Ectodermal cell (in vitro differentiated cells): ENCODE measurements at regions not wholly inside any gene's neighbourhood (a gene's known extent, or its start where the extent isn't known, plus 50 kb on each side); places are given as distances from the start of the nearest gene placed in this dataset.

Source experiments
- H3K27ac ChIP-seq: 2 replicates; pipeline ENCODE4 v1.7.0; 2013; ENCODE audit warnings: mild to moderate bottlenecking, low read depth, low read length; ENCODE audit not compliant: insufficient read depth, poor library complexity, severe bottlenecking
- H3K27me3 ChIP-seq: 2 replicates; pipeline ENCODE4 v1.7.0; 2013; ENCODE audit warnings: mild to moderate bottlenecking, low read length; ENCODE audit not compliant: insufficient read depth, control insufficient read depth, poor library complexity, severe bottlenecking
- H3K36me3 ChIP-seq: one replicate; pipeline ENCODE4 v1.7.0; 2013; ENCODE audit warnings: low read length; ENCODE audit not compliant: control insufficient read depth, insufficient read depth
- H3K4me1 ChIP-seq: one replicate; pipeline ENCODE4 v1.7.0; 2013; ENCODE audit warnings: low read length; ENCODE audit not compliant: control insufficient read depth, insufficient read depth
- H3K4me3 ChIP-seq: 2 replicates; pipeline ENCODE4 v1.7.0; 2013; ENCODE audit warnings: low read depth, low read length, control low read depth; ENCODE audit not compliant: insufficient read depth
- H3K9me3 ChIP-seq: 2 replicates; pipeline ENCODE4 v1.7.0; 2013; ENCODE audit warnings: mild to moderate bottlenecking, low read length, moderate library complexity; ENCODE audit not compliant: control insufficient read depth
- WGBS, 2 experiments: methylation state at CpG; one replicate each; pipeline ENCODE4 v1.1.7; 2013; ENCODE audit warnings: missing lambda C conversion rate in 2 of 2; 5-methylcytosine and 5-hydroxymethylcytosine counted together

- Histone ChIP-seq H3K4me1 (peaks cover 36% of the 10 kb centered on the region), H3K27me3 (no peaks in the 10 kb centered on the region), H3K9me3 (no peaks in the 10 kb centered on the region), H3K4me3 (no peak overlapping the region), H3K27ac (no peak overlapping the region), H3K36me3 (no peaks in the 10 kb centered on the region)
Observed at GRCh38 chr1:208837242-208837641, 593.1 kb upstream of the PLXNA2 start.

DNA sequence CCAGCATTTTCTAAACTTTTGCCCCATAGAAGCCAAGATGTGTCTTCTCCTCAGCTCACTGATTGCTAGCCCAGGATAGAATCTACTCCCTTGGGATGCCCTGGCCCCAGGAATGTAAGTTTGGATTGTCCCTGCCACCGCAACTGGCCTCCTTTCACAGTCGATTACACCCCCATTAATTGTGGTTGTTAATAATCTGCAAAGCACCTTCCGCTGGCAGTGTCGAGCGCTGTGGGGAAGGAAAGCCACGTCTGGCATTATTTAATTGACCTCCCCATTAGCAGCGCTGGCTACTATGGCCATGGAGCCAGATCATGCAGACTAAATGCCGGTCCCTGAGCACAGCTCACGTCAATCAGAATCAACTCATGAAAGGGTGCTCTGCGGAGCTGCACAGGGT lies 597.3 kb upstream of the PLXNA2 start:
- Histone ChIP-seq H3K9me3 (no peaks in the 10 kb centered on the region), H3K4me3 (no peak overlapping the region), H3K36me3 (no peaks in the 10 kb centered on the region), H3K27me3 (no peaks in the 10 kb centered on the region), H3K27ac (no peak overlapping the region), H3K4me1 (peaks cover 12% of the 10 kb centered on the region)
- 90 to 91% methylated on average over 10 of the region's 10 CpGs for WGBS, 2 experiments

GRCh38 chr1:208842451-208842850 lies 598.3 kb upstream of the PLXNA2 start:
- Histone ChIP-seq H3K4me1 (peaks cover 12% of the 10 kb centered on the region), H3K27me3 (no peaks in the 10 kb centered on the region), H3K4me3 (no peak overlapping the region), H3K36me3 (no peaks in the 10 kb centered on the region), H3K9me3 (no peaks in the 10 kb centered on the region), H3K27ac (no peak overlapping the region)
- 54 to 64% methylated on average over 3 of the region's 3 CpGs for WGBS, 2 experiments

GRCh38 chr1:208844158-208844557 lies 600.0 kb upstream of the PLXNA2 start:
- Histone ChIP-seq H3K36me3 (no peaks in the 10 kb centered on the region), H3K4me1 (peaks cover 12% of the 10 kb centered on the region), H3K4me3 (no peak overlapping the region), H3K9me3 (no peaks in the 10 kb centered on the region), H3K27me3 (no peaks in the 10 kb centered on the region), H3K27ac (no peak overlapping the region)
- WGBS, 2 experiments, result 95 to 97% methylated on average over 3 of the region's 3 CpGs

DNA sequence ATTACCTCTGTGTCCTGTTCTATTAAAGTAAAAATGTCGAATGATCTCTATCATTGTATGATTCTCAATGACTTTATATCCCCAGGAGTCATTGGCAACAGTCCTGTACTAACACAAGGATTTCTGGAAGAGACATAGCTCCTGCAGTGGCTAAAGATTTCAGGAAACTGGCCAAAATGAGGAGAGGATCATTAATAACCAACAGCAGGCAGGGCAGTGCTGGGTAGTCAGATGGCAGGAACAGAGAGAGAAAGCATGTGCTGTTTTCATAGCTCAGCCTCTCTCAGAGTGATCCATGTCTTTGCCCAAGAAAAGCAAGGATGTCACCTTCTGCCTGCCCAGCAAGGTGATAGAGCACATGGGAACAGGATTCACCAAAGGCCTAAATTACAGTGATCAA lies 604.7 kb upstream of the PLXNA2 start:
- H3K4me1 ChIP-seq, result no peaks in the 10 kb centered on the region
- no peaks in the 10 kb centered on the region for H3K36me3 ChIP-seq
- no peak overlapping the region for H3K4me3 ChIP-seq
- WGBS, 2 experiments, result 100% methylated on average over 1 of the region's 1 CpG
- no peaks in the 10 kb centered on the region for H3K27me3 ChIP-seq
- H3K9me3 ChIP-seq, result no peaks in the 10 kb centered on the region
- H3K27ac ChIP-seq, result no peak overlapping the region

DNA sequence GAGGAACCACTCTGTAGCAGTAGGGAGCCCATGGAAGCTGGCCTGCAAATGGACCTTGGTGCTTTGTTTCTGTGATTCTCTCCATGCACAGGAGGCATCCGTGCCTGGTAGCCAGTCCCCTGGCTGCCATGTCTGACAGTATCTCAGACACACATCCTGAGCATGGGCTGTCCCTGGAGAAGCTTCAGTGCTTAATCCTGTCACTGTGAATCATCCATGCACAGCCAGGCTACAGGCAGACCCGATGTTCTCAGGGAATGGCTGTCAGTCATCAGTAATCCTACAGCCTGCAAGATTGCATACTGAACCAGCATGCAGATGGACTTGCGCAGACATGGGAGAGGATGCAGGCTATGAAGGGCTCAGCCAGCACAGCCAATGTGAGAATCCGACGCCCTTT lies 606.3 kb upstream of the PLXNA2 start:
- no peak overlapping the region for H3K4me3 ChIP-seq
- WGBS, 2 experiments, result 90 to 91% methylated on average over 5 of the region's 5 CpGs
- H3K4me1 ChIP-seq, result no peaks in the 10 kb centered on the region

DNA sequence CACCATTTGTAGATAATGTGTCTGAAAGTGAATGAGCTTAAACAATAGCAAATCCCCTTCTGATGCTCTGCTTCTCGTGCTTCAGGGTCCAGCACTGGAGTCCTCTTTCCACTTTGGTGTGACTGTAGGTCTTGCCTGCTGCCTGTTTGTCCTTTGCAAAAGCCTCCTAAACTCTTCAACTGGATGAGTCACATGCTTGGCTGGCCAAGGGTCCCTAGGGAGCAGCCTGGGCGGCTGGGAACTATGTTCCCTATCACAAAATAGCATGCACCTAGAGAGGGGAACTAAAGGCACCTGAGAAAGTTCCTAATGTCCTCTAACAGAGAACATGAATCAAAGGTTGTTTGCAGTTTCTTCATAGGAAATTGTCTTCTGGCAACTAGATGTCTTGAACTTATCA lies 607.2 kb upstream of the PLXNA2 start:
- Histone ChIP-seq H3K9me3 (no peaks in the 10 kb centered on the region), H3K27ac (no peak overlapping the region)
- 86 to 94% methylated on average over 2 of the region's 2 CpGs for WGBS, 2 experiments

More for the DNA sequence above, 606.3 kb upstream of the PLXNA2 start:
- H3K9me3 ChIP-seq, result no peaks in the 10 kb centered on the region
- no peaks in the 10 kb centered on the region for H3K27me3 ChIP-seq
- H3K27ac ChIP-seq, result no peak overlapping the region
- no peaks in the 10 kb centered on the region for H3K36me3 ChIP-seq

GRCh38 chr1:208852911-208853310 lies 608.7 kb upstream of the PLXNA2 start:
- Histone ChIP-seq H3K9me3 (no peaks in the 10 kb centered on the region), H3K36me3 (no peaks in the 10 kb centered on the region), H3K4me3 (no peak overlapping the region), H3K27ac (no peak overlapping the region), H3K4me1 (no peaks in the 10 kb centered on the region), H3K27me3 (no peaks in the 10 kb centered on the region)
- 92 to 100% methylated on average over 3 of the region's 3 CpGs for WGBS, 2 experiments

More for the DNA sequence above, 607.2 kb upstream of the PLXNA2 start:
- Histone ChIP-seq H3K4me1 (no peaks in the 10 kb centered on the region), H3K36me3 (no peaks in the 10 kb centered on the region), H3K4me3 (no peak overlapping the region), H3K27me3 (no peaks in the 10 kb centered on the region)

DNA sequence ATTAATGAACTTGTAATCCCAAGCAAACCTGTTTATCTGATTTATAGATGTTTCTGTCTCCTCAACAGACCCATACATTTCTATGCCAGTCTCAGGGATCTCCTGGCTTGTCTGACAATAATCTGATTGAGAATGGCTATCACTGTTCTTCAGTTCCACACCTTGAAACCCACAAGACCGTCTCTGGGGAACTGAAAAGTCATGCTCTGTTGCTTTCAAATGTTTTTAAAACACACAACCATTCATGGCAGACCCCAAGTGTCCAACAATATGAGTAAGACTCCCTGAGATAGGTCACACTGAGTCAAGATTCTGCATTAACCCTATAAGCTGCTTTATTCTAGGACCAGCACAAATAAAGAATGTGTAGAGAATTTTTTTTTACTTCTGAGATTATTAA lies 611.2 kb upstream of the PLXNA2 start:
- Histone ChIP-seq H3K27me3 (no peaks in the 10 kb centered on the region), H3K4me1 (no peaks in the 10 kb centered on the region), H3K4me3 (no peak overlapping the region), H3K27ac (no peak overlapping the region), H3K36me3 (no peaks in the 10 kb centered on the region), H3K9me3 (no peaks in the 10 kb centered on the region)
- 88 to 91% methylated on average over 1 of the region's 1 CpG for WGBS, 2 experiments

DNA sequence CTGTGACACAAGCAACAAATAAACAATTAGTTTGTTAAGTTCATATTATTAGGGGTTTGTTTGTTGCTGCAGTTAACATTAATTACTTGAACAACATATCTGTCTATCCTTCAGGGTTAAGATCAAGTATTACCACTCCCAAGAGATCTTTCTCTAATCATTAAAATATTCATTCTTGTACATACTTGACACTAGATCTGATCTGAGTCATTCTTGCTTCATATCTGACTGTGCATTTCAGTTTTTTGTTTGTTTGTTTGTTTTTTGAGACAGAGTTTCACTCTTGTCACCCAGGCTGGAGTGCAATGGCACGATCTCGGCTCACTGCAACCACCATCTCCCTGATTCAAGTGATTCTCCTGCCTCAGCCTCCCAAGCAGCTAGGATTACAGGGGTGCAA lies 613.3 kb upstream of the PLXNA2 start:
- H3K27ac ChIP-seq, result no peak overlapping the region
- WGBS, 2 experiments, result 92 to 94% methylated on average over 2 of the region's 2 CpGs
- H3K4me3 ChIP-seq, result no peak overlapping the region
- no peaks in the 10 kb centered on the region for H3K4me1 ChIP-seq
- no peaks in the 10 kb centered on the region for H3K27me3 ChIP-seq
- no peaks in the 10 kb centered on the region for H3K9me3 ChIP-seq
- H3K36me3 ChIP-seq, result no peaks in the 10 kb centered on the region

GRCh38 chr1:208858738-208859137 lies 614.6 kb upstream of the PLXNA2 start:
- 92 to 94% methylated on average over 5 of the region's 5 CpGs for WGBS, 2 experiments

More at GRCh38 chr1:208858738-208859137, 614.6 kb upstream of the PLXNA2 start:
- H3K27me3 ChIP-seq, result no peaks in the 10 kb centered on the region
- H3K36me3 ChIP-seq, result no peaks in the 10 kb centered on the region
- H3K4me1 ChIP-seq, result no peaks in the 10 kb centered on the region
- H3K4me3 ChIP-seq, result no peak overlapping the region
- H3K27ac ChIP-seq, result no peak overlapping the region
- H3K9me3 ChIP-seq, result no peaks in the 10 kb centered on the region
